CD1c-positive myeloid dendritic cell (primary cell): ENCODE measurements at regions not wholly inside any gene's neighbourhood (a gene's known extent, or its start where the extent isn't known, plus 50 kb on each side); places are given as distances from the start of the nearest gene placed in this dataset.
"Not testable (repeated sequence)": the region's sequence is repeated elsewhere in the genome, so short reads cannot be mapped to it uniquely, and the experiment has no call there.

Experiments
- DNase-seq: peaks from one replicate; pipeline ENCODE4 v3.0.0-alpha.2; 2016; ENCODE audit errors: extremely low spot score

- no peak for DNase-seq
Measured at GRCh38 chrX:138018145-138018799, 452.3 kb downstream of the ZIC3 start.

GRCh38 chrX:138020941-138021340, 455.0 kb downstream of the ZIC3 start:
- DNase-seq, result no peak

GRCh38 chrX:138026211-138026610, 460.3 kb downstream of the ZIC3 start:
- no peak for DNase-seq

DNA sequence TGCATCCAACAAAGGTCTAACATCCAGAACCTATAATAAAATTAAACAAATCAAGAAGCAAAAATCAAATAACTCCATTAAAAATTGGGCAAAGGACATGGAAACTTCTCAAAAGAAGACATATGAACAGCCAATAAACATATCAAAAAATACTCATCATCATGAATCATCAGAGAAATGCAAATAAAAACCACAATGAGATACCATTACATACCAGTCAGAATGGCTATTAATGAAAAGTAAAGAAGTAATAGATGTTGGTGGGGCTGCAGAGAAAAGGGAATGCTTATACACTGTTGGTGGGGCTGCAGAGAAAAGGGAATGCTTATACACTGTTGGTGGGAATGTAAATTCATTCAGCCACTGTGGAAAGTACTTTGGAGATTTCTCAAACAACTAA, 465.8 kb downstream of the ZIC3 start:
- DNase-seq, result no peak

DNA sequence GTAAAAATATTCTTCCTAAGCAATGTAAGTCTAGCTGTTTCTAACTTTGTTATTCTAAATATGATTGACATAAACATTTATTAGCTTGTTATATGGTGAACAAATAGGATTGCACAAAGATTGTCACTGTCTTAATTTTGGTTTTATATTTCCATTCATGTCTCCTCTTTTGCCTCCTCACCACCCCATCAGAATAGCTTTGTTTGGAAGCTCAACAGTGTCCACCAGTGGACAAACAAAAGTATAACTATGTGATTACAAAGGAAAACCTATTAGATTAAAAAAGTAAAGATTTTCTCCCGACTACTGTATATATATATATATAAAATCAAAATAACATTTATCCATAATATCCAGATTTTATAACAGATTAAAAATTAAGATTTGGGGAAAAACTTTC, 468.2 kb downstream of the ZIC3 start:
- no peak for DNase-seq

GRCh38 chrX:138037548-138037947, 471.6 kb downstream of the ZIC3 start:
- no peak for DNase-seq

DNA sequence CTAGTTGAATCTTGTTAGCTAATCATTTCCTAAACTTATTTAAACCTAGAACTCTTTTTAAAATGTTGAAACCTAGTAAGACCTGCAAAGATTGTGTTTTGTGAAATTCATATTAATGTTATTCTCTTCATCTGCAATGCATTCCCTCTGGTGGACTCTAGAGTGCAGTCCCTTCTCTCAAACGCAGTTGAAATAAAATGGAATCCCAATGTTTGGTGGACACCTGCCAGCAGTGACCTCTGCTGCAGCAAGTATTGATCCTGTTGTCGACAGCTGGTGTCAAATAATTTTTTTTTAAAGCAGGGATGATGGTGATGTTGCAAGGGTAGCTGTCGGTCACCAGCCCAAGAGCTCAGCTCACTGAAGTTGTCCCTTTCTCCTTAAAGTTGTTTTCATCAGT, 492.0 kb downstream of the ZIC3 start:
- DNase-seq, result no peak

- no peak for DNase-seq
Measured at GRCh38 chrX:138058931-138059330, 493.0 kb downstream of the ZIC3 start.

DNA sequence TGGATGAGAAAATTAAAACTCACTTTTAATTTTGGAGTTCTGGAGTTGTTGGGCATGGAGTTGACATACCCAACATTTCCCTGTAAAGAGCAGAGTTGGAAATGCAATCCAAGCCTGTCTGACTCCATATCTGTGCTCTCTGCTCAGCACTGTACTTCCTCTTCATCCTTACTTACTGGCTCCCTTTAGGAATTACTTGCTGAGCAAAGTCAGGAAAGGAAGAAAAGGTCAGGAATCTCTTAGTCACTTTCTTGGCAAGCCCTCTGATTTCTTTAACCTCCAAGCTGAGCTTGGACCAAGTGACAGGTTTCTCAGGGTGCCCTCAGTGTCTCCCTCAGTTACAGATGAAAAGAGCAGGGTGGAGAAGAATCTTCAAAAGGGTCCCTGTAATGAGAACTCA, 501.5 kb downstream of the ZIC3 start:
- no peak for DNase-seq

- no peak for DNase-seq
Measured at GRCh38 chrX:138073626-138074025, 507.7 kb downstream of the ZIC3 start.

- DNase-seq, result no peak
Measured at GRCh38 chrX:138082251-138082650, 516.3 kb downstream of the ZIC3 start.

DNA sequence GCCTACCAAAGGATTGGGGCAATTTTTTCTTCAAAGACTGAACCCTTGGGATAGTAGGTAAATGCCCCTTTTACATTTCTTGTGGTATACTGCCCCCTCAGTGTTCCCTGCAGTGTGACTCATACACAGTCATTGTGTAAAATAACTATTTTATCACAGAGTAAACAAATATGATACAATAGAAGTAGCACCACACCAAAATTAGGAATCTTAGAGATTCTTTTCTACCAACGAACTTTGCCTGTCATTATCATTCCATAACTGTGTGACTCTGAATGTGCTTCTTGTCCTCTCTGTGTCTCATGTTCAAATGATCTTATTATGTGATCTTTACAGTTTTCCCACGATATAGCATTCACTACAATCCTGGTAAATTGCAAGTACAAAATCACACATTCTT, 517.0 kb downstream of the ZIC3 start:
- DNase-seq, result no peak

GRCh38 chrX:138110910-138111309, 545.0 kb downstream of the ZIC3 start:
- DNase-seq, result not testable (repeated sequence)

GRCh38 chrX:138127314-138127713, 561.4 kb downstream of the ZIC3 start:
- no peak for DNase-seq

DNA sequence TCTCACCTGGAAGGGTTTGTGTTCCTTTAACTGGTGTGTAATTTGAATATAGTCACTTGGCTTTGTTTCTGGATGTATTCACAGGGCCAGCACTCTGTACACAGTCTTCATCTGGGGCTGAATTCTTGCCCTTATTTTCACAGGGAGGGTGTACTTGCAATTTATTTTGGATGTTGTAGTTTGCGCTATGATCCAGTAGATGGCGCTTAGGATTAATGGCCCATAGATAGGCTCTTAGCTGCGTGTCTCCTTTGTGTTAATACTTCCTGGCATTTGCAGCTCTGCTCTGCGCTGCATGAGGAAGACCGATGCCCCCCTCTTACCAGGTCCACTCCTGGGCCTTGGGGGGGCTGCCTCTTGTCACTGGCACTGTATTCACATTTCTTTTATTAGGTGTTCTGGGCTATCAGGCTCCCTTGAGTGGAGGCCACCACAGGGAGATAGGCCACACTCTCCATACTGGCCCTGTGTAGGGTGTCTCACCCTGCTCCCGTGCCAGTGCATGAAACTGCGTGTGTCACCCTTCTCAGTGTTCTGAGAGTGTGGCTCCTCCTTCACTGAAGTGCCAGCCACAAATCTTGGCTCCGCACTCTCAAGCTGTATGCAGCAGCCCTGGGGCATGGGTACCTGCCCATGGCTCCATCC, 562.2 kb downstream of the ZIC3 start:
- peak; percentile 2 for DNase-seq

- no peak for DNase-seq
Measured at GRCh38 chrX:138150709-138151108, 560.8 kb downstream of the FGF13 start.

GRCh38 chrX:138157850-138158249, 553.7 kb downstream of the FGF13 start:
- DNase-seq, result no peak

- peak; percentile 1 for DNase-seq
Measured at GRCh38 chrX:138191998-138192397, 519.5 kb downstream of the FGF13 start.

- DNase-seq, result no peak
Measured at GRCh38 chrX:138229718-138230117, 481.8 kb downstream of the FGF13 start.

DNA sequence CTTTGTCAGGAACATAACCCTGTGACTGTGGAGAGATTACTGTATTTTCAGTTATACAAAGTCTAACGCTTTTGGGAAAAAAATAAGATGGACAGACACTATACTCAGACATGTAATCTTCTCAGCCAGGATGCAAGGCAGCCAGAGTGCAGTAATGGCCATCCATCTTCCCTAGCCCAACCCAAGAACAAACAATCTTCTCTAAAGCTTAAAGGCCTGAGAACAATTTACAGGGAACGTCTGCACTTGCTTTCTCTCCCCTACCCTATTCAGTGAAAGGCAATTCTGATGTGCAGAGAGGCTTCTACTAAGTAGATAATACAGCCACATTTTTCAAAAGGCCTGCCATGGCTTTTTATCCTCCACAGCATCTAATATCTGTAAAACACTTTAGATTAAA, 471.3 kb downstream of the FGF13 start:
- no peak for DNase-seq

DNA sequence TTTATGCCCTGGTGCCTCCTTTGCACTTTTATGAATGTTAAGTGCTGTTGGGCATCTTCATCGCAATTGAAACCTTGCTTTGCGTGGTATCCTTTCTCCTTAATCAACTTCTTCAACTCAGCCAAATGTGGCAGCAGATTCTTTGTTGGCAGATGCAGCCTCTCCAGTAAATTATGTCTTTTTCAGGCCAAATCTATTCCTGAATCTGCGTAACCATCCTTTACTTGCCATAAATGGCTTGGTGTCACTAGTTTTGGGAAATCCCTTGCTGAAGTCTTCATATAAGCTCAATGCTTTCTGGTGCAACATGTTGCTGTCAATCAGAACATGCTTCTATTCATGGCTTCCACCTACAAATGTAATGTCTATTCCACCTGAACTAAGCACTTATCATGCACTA, 457.5 kb downstream of the FGF13 start:
- DNase-seq, result no peak

GRCh38 chrX:138255373-138255772, 456.1 kb downstream of the FGF13 start:
- no peak for DNase-seq

DNA sequence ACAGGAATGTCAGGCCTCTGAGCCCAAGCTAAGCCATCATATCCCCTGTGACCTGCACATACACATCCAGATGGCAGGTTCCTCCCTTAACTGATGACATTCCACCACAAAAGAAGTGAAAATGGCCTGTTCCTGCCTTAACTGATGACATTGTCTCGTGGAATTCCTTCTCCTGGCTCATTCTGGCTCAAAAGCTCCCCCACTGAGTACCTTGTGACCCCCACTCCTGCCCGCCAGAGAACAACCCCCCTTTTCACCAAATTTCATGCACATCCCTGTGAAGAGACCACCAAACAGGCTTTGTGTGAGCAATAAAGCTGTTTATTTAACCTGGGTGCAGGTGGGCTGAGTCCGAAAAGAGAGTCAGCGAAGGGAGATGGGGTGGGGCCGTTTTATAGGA, 447.4 kb downstream of the FGF13 start:
- DNase-seq, result not testable (repeated sequence)

GRCh38 chrX:138270931-138271330, 440.6 kb downstream of the FGF13 start:
- no peak for DNase-seq
